ENCODE measurements at regions not wholly inside any gene's neighbourhood (a gene's known extent, or its start where the extent isn't known, plus 50 kb on each side); places are given as distances from the start of the nearest gene placed in this dataset.

GRCh38 chr2:128771401-128771800 is 452.7 kb upstream of the HS6ST1 start:
- no peak for DNase-seq

DNA sequence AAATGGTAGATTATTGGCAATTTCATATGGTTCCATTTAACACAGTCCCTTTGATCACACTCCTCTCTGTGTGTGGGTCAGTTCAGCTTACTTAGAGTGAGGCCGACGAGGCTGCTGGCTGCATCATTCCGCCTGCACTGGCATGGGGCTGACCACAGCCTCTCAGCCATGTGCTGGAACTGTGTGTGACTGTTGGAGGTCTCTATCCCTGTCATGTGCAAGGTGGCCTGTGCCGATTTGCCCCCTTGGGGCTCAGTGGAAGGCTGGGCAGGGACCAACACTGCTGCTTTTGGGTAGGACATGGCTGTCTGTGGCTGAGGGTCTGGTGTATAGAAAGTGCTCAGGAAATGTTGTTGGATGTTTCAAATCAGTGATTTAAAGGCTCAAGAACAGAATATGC is 454.0 kb upstream of the HS6ST1 start:
- no peak for DNase-seq

- no peak for DNase-seq
Observed at GRCh38 chr2:128773641-128774319, 455.1 kb upstream of the HS6ST1 start.

DNA sequence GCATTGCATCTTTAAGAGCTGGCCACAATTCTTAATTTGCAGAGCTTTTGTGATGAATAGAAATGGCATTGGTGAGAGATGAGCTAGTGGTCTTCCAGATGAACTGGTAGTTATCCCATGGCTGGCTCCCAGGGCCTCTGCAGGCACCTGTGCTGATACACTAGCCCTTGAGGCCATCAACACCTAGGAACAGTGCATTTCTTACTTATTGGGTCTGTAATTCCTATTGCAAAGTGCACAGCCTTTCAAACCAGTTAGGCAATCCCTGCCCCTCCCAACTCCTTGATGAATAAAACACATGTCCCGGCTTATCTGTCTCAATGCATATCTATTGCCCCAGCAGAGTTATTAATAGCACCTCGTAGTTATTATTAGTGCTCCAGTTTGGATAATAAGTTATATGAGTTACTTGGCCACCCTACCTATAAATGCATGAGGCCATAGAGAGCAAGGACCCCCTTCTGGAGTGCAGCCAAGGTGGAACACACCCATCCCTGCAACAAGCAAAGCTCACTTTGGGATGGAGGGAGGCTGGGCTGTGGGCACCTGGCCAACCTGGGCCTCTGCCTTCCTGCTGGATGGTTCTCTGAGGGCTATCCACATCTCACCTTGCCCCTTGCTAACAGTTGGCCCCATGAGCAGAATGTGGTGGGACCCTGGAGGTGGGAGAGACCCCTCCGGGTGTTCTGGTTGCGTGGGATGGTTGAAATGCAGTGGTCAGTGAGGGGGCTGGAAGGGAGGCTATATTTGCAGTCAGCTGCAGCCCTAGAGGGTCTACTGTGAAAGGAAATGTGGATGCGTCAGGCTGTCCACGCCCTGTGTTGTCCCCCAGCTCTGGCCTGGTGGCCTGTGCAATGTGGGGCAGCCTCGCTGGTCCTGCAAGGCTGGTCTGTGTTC is 455.9 kb upstream of the HS6ST1 start:
- no peak for DNase-seq

- no peak for DNase-seq
Observed at GRCh38 chr2:128775217-128775913, 456.7 kb upstream of the HS6ST1 start.

DNA sequence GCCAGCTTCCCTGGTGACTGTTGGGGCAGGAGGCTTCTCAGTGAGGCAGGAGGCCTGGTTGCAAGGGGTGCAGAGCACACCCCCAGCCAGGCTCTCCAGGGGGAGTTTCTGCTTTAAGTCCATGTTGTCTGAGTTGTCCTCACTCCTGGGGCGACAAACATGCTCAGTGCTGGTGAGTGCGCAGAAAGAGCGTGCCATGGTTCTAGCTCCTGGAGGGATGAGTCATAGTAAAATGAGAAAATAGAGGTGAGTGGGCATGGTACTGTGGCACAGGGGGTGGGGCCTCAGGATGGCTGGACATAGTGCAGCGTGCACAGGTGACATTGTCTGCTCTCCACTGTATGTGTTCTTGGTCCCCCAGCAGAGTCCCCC is 457.2 kb upstream of the HS6ST1 start:
- DNase-seq = no peak

- no peak for DNase-seq
Observed at GRCh38 chr2:128776461-128777195, 458.0 kb upstream of the HS6ST1 start.

DNA sequence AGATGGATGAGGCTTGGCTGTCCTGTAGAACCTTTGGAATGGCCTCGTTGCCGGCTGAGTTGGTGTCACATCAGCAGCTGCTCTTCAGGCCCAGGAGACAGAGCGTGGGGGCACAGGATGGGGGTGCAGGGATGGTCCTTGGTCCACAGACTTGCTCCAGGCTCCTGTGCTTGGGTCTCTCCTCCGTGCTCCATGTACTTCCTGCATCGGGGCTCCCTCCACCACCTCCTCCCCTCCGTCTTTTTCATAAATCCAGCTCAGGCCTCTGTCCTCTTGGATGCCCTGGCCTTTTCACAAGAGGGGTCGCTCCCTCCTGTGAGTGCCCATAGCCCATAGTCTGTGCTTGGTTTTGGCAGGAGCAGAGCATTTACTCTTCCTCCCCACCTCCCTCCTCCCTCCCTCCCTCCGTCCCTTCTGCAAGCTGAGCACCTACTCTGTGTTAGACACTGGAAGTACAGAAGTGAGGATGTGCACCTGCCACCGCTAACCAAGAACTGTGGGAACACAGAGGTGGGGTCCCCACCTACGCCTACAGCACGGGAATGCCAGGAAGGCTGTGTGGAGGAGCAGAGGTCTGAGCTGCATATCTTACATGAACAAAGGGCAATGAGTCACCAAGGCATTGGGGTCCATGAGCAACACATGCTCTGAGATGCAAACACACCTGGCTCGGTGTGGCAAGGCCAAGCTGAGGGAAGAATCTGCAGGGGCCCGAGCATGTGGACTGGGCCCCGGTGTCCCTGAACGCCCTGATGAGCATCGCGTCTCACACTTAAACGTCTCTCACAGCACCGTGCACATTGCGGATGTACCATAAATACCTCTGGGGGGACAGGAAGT is 458.7 kb upstream of the HS6ST1 start:
- DNase-seq = no peak

DNA sequence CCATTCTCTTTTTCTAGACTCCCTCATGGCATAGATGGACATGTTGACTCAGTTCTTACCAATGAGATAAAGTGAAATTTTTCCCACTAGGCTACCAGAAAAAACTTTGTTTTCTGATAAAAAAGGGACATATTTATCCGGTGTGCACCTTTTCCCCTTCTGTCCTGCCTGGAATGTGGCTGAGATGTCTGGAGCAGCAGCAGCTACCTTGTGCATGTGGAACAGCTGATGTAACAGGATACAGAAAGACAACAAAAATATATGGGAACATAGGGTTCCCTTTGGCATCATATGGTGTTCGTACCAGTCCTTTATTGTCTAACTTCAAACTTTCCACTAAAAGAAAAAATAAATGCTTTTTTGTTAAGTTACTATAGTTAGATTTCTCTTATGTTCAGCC is 460.2 kb upstream of the HS6ST1 start:
- DNase-seq = no peak

GRCh38 chr2:128779301-128780095 is 460.8 kb upstream of the HS6ST1 start:
- no peak for DNase-seq

DNA sequence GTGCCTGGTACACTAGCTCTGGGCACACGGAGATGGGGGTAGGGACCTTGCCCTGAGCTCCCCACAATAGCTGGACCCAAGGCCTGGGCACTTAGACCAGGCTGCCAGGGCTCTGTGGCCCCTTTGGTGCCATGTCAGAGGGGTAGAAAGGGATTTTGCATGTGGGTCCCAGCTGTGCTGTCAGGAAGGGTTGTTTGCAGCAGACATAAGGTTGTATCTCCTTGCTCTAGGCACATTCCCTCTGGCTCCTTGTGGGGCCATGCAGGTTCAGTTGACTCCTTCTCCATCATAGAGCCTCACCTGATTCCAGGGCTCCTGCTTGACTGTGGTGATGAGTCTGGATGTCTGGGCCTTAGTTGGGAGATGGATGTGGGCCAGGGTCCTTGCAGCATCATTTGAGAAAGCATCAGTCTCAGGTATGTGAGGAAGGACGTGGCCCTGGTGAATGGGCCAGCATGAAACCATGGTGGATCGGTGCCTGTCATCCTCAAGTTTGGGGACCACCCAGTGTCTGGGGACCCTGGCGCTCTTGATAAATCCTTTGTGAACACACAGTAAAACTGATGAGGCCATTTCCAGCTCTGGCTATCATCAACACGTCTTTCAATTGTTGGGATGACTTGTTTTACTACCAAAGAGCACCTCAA is 461.9 kb upstream of the HS6ST1 start:
- no peak for DNase-seq

DNA sequence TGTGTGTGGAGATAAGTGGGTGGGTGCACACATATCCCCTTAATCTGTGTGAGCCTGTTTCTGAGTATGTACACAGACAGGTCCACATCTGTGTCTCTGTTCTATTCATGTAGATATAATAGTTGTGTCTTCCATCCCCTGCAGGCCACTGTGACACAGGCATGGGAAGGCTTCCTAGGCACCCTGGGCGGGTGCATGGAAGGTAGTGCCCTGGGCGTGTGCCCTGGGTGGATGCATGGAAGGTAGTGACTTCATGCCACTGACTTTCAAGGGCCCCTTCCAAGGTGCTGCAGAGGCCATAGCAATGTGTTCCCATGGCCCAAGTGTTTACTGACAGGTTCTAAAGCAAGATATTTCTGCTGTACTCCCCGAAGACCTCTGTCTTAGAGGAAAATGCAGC is 462.5 kb upstream of the HS6ST1 start:
- no peak for DNase-seq

DNA sequence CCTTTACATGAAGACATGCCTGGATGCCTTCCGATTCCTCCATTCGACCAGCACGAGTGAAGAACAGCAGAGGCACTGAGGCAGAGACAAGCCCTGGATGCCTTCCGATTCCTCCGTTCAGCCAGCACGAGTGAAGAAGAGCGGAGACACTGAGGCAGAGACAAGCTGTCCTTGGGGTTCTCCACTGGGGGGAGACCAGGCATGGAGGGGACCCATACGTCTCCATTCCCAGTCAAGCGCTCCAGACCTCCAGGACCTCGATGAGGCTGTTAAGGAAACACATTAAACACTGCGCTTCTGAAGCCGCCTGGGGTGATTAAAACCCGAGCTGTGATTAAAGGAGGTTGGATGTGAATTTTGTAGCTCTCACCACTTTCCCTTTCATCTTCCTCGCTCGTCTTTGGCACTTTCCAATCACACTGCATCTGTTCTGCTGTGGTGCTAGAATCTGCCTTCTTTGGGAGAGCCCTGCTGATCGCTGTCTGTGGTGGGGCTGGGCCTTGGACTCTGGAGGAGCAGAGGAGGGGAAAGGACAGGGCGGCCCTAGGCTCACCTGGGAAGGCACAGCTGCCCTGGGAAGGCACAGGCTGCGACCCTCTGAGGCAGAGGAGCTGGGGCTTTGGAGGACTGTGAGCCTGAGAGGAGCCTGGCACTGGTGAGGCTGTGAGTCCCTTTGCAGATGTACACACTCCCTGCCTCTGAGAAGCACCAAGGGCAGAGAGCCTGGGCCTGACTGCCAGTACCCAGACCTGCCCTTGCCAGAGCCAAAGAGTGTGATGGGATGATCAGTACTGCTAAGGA is 463.1 kb upstream of the HS6ST1 start:
- DNase-seq = no peak

- DNase-seq = no peak
Observed at GRCh38 chr2:128782411-128783192, 463.9 kb upstream of the HS6ST1 start.

- no peak for DNase-seq
Observed at GRCh38 chr2:128783193-128783671, 464.6 kb upstream of the HS6ST1 start.

- no peak for DNase-seq
Observed at GRCh38 chr2:128783896-128784295, 465.2 kb upstream of the HS6ST1 start.

DNA sequence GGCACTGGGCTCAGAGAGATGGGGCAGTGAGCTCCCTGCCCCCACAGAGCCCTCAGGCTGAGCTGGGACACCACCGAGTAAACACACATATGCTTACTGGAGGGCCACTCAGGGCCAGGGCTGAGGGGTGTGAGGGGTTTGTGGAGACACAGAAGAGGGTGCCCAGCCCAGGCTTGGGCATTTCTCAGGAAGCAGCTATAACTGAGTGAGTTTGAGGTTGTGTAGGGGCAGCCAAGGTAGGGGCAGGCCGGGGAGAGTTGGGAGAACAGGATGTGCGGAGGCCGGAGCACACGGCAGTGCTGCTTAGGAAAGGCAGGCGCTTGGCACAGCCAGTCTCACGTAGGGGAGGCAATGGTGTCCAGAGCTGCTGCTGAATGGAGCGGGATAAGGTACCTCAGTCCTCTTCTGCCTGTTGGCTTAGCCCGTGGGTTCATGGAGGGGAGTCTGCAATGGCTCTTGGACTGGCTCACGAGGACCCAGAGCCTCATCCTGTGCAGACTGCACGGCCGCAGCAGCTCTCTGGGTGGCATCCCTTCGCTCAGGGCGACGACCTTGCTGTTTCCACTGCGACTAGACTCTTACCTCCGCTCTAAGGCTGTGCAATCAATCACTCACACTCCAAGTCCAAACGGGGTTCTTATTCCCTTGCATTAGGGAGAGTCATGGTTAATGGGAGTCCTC is 466.1 kb upstream of the HS6ST1 start:
- no peak for DNase-seq

GRCh38 chr2:128786316-128786715 is 467.6 kb upstream of the HS6ST1 start:
- DNase-seq = no peak

Data from activated CD4-positive, CD25-positive, alpha-beta regulatory T cell (primary cell).